Suprapubic skin (tissue), 4 donors: ENCODE measurements at regions not wholly inside any gene's neighbourhood (a gene's known extent, or its start where the extent isn't known, plus 50 kb on each side); places are given as distances from the start of the nearest gene placed in this dataset.

ENCODE experiments used
- CTCF ChIP-seq, 2 donors: fragments of 200-600 bp in 1 of 2; fragments of 450-650 bp in 1 of 2; sonication (generic) in 1 of 2; IDR thresholded peaks; one replicate each; pipeline ENCODE4 v1.5.1; 2016 to 2019; ENCODE audit warnings: antibody characterized with exemption in 2 of 2, mild to moderate bottlenecking in 1 of 2, moderate library complexity in 1 of 2
- EP300 ChIP-seq: sonication (generic); formaldehyde crosslinking; IDR thresholded peaks from one replicate; pipeline ENCODE4 v1.6.1; 2017; ENCODE audit warnings: antibody characterized with exemption
- POLR2A ChIP-seq, 2 donors: fragments of 450-650 bp; IDR thresholded peaks; one replicate each; pipeline ENCODE4 v1.6.1; 2017; ENCODE audit warnings: antibody characterized with exemption in 2 of 2, mild to moderate bottlenecking in 2 of 2, moderate library complexity in 2 of 2
- POLR2AphosphoS5 ChIP-seq, 3 donors: sonication (generic); formaldehyde crosslinking; IDR thresholded peaks; one replicate each; pipeline ENCODE4 v1.6.1; 2017; ENCODE audit warnings: antibody characterized with exemption in 3 of 3

GRCh38 chr10:33882996-33883395, 548.5 kb upstream of the NRP1 start:
- TF ChIP-seq CTCF (IDR thresholded peaks at IDR 0.05) (no peak), POLR2A (IDR thresholded peaks at IDR 0.05) (no peak), EP300 (no peak), POLR2AphosphoS5 (IDR thresholded peaks at IDR 0.05) (no peak)
